Transverse colon (tissue), 4 donors: ENCODE measurements at regions not wholly inside any gene's neighbourhood (a gene's known extent, or its start where the extent isn't known, plus 50 kb on each side); places are given as distances from the start of the nearest gene placed in this dataset.

Experiments used
- DNase-seq: peaks from one replicate; pipeline ENCODE4 v3.0.0-alpha.2; 2019
- H3K27ac ChIP-seq, 4 donors: fragments of 200-600 bp; sonication (generic); 2 replicates each; pipeline ENCODE4 v1.5.1; 2016 to 2018; ENCODE audit warnings: inconsistent platforms in 4 of 4
- H3K27me3 ChIP-seq: fragments of 200-600 bp; sonication (generic); 2 replicates; pipeline ENCODE4 v1.5.1; 2017; ENCODE audit warnings: inconsistent platforms
- H3K36me3 ChIP-seq, 4 donors: fragments of 200-600 bp; sonication (generic); 2 replicates each; pipeline ENCODE4 v1.5.1; 2017 to 2019; ENCODE audit warnings: inconsistent platforms in 4 of 4
- H3K4me1 ChIP-seq, 4 donors: fragments of 200-600 bp; sonication (generic); 2 replicates each; pipeline ENCODE4 v1.5.1; 2017 to 2020; ENCODE audit warnings: inconsistent platforms in 4 of 4
- H3K4me3 ChIP-seq, 4 donors: fragments of 200-600 bp; sonication (generic); 1 replicate in 1 of 4; 2 replicates in 3 of 4; pipeline versions ENCODE4 v1.5.1 to v1.6.1; 2017 to 2019; ENCODE audit warnings: inconsistent platforms in 4 of 4
- H3K9me3 ChIP-seq, 2 donors: fragments of 200-600 bp; sonication (generic); 2 replicates each; pipeline ENCODE4 v1.5.1; 2017 to 2019; ENCODE audit warnings: inconsistent platforms in 2 of 2
- EP300 ChIP-seq: sonication (generic); formaldehyde crosslinking; IDR thresholded peaks from one replicate; pipeline ENCODE4 v1.6.1; 2017; ENCODE audit warnings: antibody characterized with exemption, low read depth
- POLR2A ChIP-seq: fragments of 450-650 bp; IDR thresholded peaks from one replicate; pipeline ENCODE4 v1.6.1; 2016; ENCODE audit warnings: antibody characterized with exemption, mild to moderate bottlenecking, moderate library complexity
- POLR2AphosphoS5 ChIP-seq, 3 donors: sonication (generic); formaldehyde crosslinking; IDR thresholded peaks; one replicate each; pipeline ENCODE4 v1.6.1; 2016; ENCODE audit warnings: antibody characterized with exemption in 3 of 3
- WGBS, 2 donors: methylation state at CpG; one replicate each; pipeline ENCODE4 v1.1.5; 2018; ENCODE audit warnings: low coverage in 1 of 2; 5-methylcytosine and 5-hydroxymethylcytosine counted together
- in situ Hi-C, 4 donors: fragments of 200-750 bp; cut with MboI; loops; one replicate each; pipeline versions ENCODE4 v1.15.0 to v1.15.1; 2017; ENCODE audit warnings: low sequenced_read_pairs in 3 of 4, low pct_ligation_motif_present in 1 of 4, low pct_unique_long_range_greater_than_20kb in 1 of 4
- intact Hi-C: fragments of 100-400 bp; cut with DNase I; formaldehyde crosslinking; loops from one replicate; pipeline ENCODE4 v1.15.1; 2023; ENCODE audit warnings: low total_unique reads
- TF ChIP-seq, protein P1 (sequence below), 5 experiments: fragments of 200-600 bp in 3 of 5; fragments of 450-650 bp in 2 of 5; sonication (generic) in 3 of 5; IDR thresholded peaks; 1 replicate in 2 of 5; 2 replicates in 3 of 5; pipeline ENCODE4 v1.5.1; 2016 to 2017; ENCODE audit warnings: antibody characterized with exemption in 5 of 5, inconsistent platforms in 3 of 5, mild to moderate bottlenecking in 2 of 5, moderate library complexity in 1 of 5

DNA sequence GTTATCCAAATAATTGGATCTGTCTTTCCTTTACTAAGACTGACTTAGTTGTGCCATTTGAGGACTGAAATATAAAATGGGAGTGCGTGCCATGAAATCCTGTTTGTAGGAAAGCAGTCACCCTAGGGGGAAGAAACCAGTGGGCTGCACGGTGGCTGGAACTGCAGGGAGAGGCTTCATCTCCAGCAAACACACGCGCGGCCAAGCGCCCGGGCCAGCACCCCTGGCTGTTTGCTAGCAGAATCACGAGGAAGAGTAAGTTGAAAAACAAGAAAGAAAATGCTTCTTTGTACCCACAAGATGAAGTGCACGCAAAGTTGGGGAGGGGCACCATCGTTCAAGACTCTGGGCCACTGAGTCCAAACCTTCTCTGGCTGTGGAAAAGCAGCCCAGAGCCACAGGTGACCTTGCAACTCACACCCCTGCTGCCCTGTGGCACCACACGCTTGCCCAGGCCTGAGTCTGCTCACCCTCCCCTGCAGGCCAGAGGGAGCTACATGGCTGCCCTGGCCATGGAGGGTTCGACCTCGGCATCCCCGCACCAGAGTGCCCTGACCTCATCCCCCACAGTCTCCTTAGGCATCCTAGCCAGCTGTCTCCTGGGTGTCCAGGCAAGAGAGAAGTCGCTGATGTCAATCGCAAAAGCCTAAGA is 55.2 kb downstream of the IRX2 start:
- H3K27me3 ChIP-seq = no peaks in the 10 kb centered on the region
- H3K9me3 ChIP-seq = no peaks in the 10 kb centered on the region
- H3K27ac ChIP-seq = no peak overlapping the region
- in situ Hi-C loops = no loop called here
- intact Hi-C loops = no loop called here
- 79 to 86% methylated on average over 7 to 16 of the region's 16 CpGs for WGBS, 2 donors
- DNase-seq = no peak
- no peaks in the 10 kb centered on the region for H3K4me1 ChIP-seq
- H3K4me3 ChIP-seq = no peak overlapping the region
- no peaks in the 10 kb centered on the region for H3K36me3 ChIP-seq
- TF ChIP-seq, protein P1, sequence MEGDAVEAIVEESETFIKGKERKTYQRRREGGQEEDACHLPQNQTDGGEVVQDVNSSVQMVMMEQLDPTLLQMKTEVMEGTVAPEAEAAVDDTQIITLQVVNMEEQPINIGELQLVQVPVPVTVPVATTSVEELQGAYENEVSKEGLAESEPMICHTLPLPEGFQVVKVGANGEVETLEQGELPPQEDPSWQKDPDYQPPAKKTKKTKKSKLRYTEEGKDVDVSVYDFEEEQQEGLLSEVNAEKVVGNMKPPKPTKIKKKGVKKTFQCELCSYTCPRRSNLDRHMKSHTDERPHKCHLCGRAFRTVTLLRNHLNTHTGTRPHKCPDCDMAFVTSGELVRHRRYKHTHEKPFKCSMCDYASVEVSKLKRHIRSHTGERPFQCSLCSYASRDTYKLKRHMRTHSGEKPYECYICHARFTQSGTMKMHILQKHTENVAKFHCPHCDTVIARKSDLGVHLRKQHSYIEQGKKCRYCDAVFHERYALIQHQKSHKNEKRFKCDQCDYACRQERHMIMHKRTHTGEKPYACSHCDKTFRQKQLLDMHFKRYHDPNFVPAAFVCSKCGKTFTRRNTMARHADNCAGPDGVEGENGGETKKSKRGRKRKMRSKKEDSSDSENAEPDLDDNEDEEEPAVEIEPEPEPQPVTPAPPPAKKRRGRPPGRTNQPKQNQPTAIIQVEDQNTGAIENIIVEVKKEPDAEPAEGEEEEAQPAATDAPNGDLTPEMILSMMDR (IDR thresholded peaks at IDR 0.05) = no peak
- TF ChIP-seq POLR2A (no peak), EP300 (no peak), POLR2AphosphoS5 (IDR thresholded peaks at IDR 0.05) (no peak)

- WGBS, 2 donors = 73 to 85% methylated on average over 5 to 8 of the region's 8 CpGs
- in situ Hi-C loops = no loop called here
- DNase-seq = no peak
- Histone ChIP-seq H3K4me1 (no peaks in the 10 kb centered on the region), H3K27ac (no peak overlapping the region), H3K27me3 (no peaks in the 10 kb centered on the region), H3K4me3 (no peak overlapping the region), H3K9me3 (no peaks in the 10 kb centered on the region), H3K36me3 (no peaks in the 10 kb centered on the region)
- intact Hi-C loops = no loop called here
- no peak for TF ChIP-seq EP300
- TF ChIP-seq, protein P1 (IDR thresholded peaks at IDR 0.05) = no peak
- TF ChIP-seq POLR2AphosphoS5 (IDR thresholded peaks at IDR 0.05) = no peak
- no peak for TF ChIP-seq POLR2A
These were observed 56.1 kb downstream of the IRX2 start for GRCh38 chr5:2695200-2695891.

DNA sequence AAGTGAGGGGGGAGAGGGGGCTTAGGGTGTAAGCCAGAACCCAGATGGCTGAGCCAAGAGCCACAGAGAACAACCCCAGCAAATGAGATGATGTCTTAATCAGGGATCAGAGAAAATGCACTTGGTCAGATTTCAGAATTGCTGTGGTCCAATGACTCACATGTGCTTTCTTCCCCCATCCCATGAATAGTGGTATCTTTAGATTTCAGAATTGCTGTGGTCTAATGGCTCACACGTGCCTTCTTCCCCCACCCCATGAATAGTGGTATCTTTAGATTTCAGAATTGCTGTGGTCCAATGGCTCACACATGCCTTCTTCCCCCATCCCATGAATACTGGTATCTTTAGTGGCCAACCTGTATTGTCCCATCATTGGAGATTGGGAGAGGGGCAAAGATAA is 59.9 kb downstream of the IRX2 start:
- Histone ChIP-seq H3K9me3 (no peaks in the 10 kb centered on the region), H3K27ac (no peak overlapping the region), H3K27me3 (no peaks in the 10 kb centered on the region), H3K4me1 (no peaks in the 10 kb centered on the region), H3K4me3 (no peak overlapping the region), H3K36me3 (no peaks in the 10 kb centered on the region)
- in situ Hi-C loops = no loop called here
- DNase-seq = no peak
- 20 to 43% methylated on average over 1 of the region's 1 CpG for WGBS, 2 donors
- intact Hi-C loops = no loop called here
- TF ChIP-seq EP300 = no peak

- TF ChIP-seq EP300 (no peak), POLR2AphosphoS5 (IDR thresholded peaks at IDR 0.05) (no peak), POLR2A (no peak)
- TF ChIP-seq, protein P1 (IDR thresholded peaks at IDR 0.05) = no peak
- in situ Hi-C loops (no loop called here), intact Hi-C loops (no loop called here)
- no peak for DNase-seq
- Histone ChIP-seq H3K27ac (no peak overlapping the region), H3K9me3 (no peaks in the 10 kb centered on the region), H3K4me3 (no peak overlapping the region), H3K27me3 (no peaks in the 10 kb centered on the region), H3K4me1 (no peaks in the 10 kb centered on the region), H3K36me3 (no peaks in the 10 kb centered on the region)
- 91 to 98% methylated on average over 5 to 6 of the region's 6 CpGs for WGBS, 2 donors
These were observed 61.2 kb downstream of the IRX2 start for GRCh38 chr5:2690293-2690692.

DNA sequence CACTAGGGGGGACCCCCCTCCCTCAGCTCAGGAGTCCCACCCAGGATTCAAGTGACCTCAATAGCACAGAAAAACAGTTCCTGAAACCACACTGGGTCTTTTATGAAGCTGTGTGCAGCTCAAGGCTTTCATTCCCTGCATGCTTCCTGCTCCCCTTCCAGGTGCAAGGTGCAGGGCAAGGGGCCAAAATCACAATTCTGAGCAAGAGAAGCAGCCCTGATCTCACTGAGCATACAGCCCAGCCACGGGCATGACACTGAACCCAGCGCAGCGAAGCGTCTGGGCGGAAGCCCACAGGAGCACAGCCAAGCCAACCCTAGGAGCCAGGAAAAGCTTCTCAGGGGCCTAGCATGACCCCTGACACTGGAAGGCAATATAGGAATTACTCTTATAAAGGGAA is 62.9 kb downstream of the IRX2 start:
- in situ Hi-C loops (no loop called here), intact Hi-C loops (no loop called here)
- Histone ChIP-seq H3K4me1 (no peaks in the 10 kb centered on the region), H3K27me3 (no peaks in the 10 kb centered on the region), H3K36me3 (no peaks in the 10 kb centered on the region), H3K9me3 (no peaks in the 10 kb centered on the region), H3K27ac (no peak overlapping the region), H3K4me3 (no peak overlapping the region)
- no peak for DNase-seq
- WGBS, 2 donors = 89% methylated on average over 5 of the region's 5 CpGs; no CpG with 5 or more reads in 1 of the 2 donors
- TF ChIP-seq EP300 = no peak
- TF ChIP-seq POLR2AphosphoS5 (IDR thresholded peaks at IDR 0.05) = no peak
- no peak for TF ChIP-seq POLR2A
- TF ChIP-seq, protein P1 (IDR thresholded peaks at IDR 0.05) = no peak
